ENCODE measurements at regions not wholly inside any gene's neighbourhood (a gene's known extent, or its start where the extent isn't known, plus 50 kb on each side); places are given as distances from the start of the nearest gene placed in this dataset.

GRCh38 chr18:77651441-77651840 lies 401.8 kb downstream of the GALR1 start:
- no peak for TF ChIP-seq CTCF (IDR thresholded peaks at IDR 0.05; ENCODE audit: control extremely low read depth, extremely low read depth, low read depth, missing control alignments)
- ChIA-PET POLR2A (no interaction called here), CTCF (interaction anchor here (1.1 to 1.9 kb wide), 7 partner anchors 10 to 849 kb away, joined by 3 to 24 read pairs (median 4); no protein-coding TSS in a partner anchor)
- DNase-seq (ENCODE audit: extremely low spot score): no peak

GRCh38 chr18:77653792-77654191 lies 404.1 kb downstream of the GALR1 start:
- POLR2A ChIA-PET: no interaction called here
- no peak for DNase-seq (ENCODE audit: extremely low spot score)
- CTCF ChIA-PET: no interaction called here
- TF ChIP-seq CTCF (IDR thresholded peaks at IDR 0.05; ENCODE audit: control extremely low read depth, extremely low read depth, low read depth, missing control alignments): no peak

GRCh38 chr18:77654302-77654701 lies 404.7 kb downstream of the GALR1 start:
- CTCF ChIA-PET: no interaction called here
- no peak for TF ChIP-seq CTCF (IDR thresholded peaks at IDR 0.05; ENCODE audit: control extremely low read depth, extremely low read depth, low read depth, missing control alignments)
- no peak for DNase-seq (ENCODE audit: extremely low spot score)
- POLR2A ChIA-PET: no interaction called here

GRCh38 chr18:77657651-77658298 lies 408.1 kb downstream of the GALR1 start:
- ChIA-PET POLR2A (no interaction called here), CTCF (no interaction called here)
- DNase-seq (ENCODE audit: extremely low spot score): no peak
- no peak for TF ChIP-seq CTCF (IDR thresholded peaks at IDR 0.05; ENCODE audit: control extremely low read depth, extremely low read depth, low read depth, missing control alignments)

GRCh38 chr18:77658299-77658662 lies 408.6 kb downstream of the GALR1 start:
- ChIA-PET POLR2A (no interaction called here), CTCF (no interaction called here)
- no peak for TF ChIP-seq CTCF (IDR thresholded peaks at IDR 0.05; ENCODE audit: control extremely low read depth, extremely low read depth, low read depth, missing control alignments)
- no peak for DNase-seq (ENCODE audit: extremely low spot score)

GRCh38 chr18:77658751-77659448 lies 409.3 kb downstream of the GALR1 start:
- CTCF ChIA-PET: interaction anchor here (1.2 kb wide), 1 partner anchor 15 kb away, joined by 8 read pairs; no protein-coding TSS in a partner anchor
- no peak for TF ChIP-seq CTCF (IDR thresholded peaks at IDR 0.05; ENCODE audit: control extremely low read depth, extremely low read depth, low read depth, missing control alignments)
- POLR2A ChIA-PET: no interaction called here
- no peak for DNase-seq (ENCODE audit: extremely low spot score)

All from GM10248 (cell line).